GM12891 (cell line): ENCODE measurements at regions not wholly inside any gene's neighbourhood (a gene's known extent, or its start where the extent isn't known, plus 50 kb on each side); places are given as distances from the start of the nearest gene placed in this dataset.

Source experiments
- PAX5 ChIP-seq: IDR thresholded peaks from 2 replicates; pipeline ENCODE4 v1.6.1; 2011; ENCODE audit warnings: low read length, moderate library complexity, mild to moderate bottlenecking; ENCODE audit not compliant: insufficient read depth, severe bottlenecking
- POLR2A ChIP-seq: IDR thresholded peaks from 2 replicates; pipeline ENCODE4 v1.6.1; 2011; ENCODE audit warnings: low read depth, low read length, control low read depth
- POLR2AphosphoS5 ChIP-seq: IDR thresholded peaks from 2 replicates; pipeline ENCODE4 v1.6.1; 2011; ENCODE audit warnings: low read depth, low read length, control low read depth
- TAF1 ChIP-seq: IDR thresholded peaks from 2 replicates; pipeline ENCODE4 v1.6.1; 2011; ENCODE audit warnings: low read depth, low read length, control low read depth

DNA sequence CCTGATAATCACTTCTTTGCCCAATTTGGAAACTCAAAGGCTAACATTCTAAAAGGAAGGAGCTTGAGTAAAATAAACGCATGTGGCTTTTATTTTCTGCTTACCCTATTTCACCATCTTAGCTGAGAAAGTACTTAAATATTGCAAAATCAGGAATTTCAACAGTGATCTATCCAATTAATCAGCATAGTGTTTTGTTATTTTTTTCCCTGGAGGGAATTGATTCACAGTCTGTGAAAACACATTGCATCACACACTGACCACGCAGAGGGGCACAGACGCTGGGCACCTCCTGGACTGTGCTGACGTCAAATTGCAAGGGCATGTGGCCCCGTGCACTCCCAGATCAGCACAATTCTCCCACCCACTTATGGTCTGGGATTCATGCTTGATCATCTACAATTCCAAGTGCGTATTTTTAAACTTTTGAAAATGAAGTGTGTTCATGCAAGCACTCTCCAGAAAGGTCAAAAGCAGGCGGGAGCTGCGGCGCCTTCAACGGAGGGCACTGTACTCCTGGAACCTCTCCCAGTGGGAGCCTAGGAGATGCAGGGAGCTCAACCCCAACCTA lies 320.6 kb upstream of the PPARGC1A start:
- TF ChIP-seq POLR2A (no peak), TAF1 (no peak), PAX5 (no peak), POLR2AphosphoS5 (no peak)
